Caco-2 (cell line): ENCODE measurements at regions not wholly inside any gene's neighbourhood (a gene's known extent, or its start where the extent isn't known, plus 50 kb on each side); places are given as distances from the start of the nearest gene placed in this dataset.

ENCODE experiments used
- BruUV-seq: library from RNA; stranded (reverse); fragments of 400-500 nt; replicated peaks from 2 replicates; lab custom pipeline; 2021; lab: Mats Ljungman, UMichigan
- CTCF ChIA-PET: fragments of 300-600 bp; sonication (Branson Sonifier 250); formaldehyde crosslinking; loops from one replicate; lab custom pipeline; 2022; ENCODE audit warnings: antibody characterized with exemption; lab: Charles Lee
- POLR2A ChIA-PET: fragments of 300-600 bp; sonication (Branson Sonifier 250); formaldehyde crosslinking; loops from one replicate; lab custom pipeline; 2022; ENCODE audit warnings: antibody characterized with exemption; lab: Charles Lee
- DNase-seq, 2 experiments: peaks; one replicate each; pipeline versions ENCODE4 v3.0.0 to v3.0.0-alpha.2; 2020 to 2022
- H3K27me3 ChIP-seq: replicated peaks from 2 replicates; pipeline ENCODE4 v1.6.0; 2011; ENCODE audit warnings: low read length; ENCODE audit not compliant: control insufficient read depth, insufficient read depth
- H3K36me3 ChIP-seq: 2 replicates; pipeline ENCODE4 v1.5.1; 2011; ENCODE audit warnings: low read length; ENCODE audit not compliant: control insufficient read depth, insufficient read depth
- H3K4me1 ChIP-seq: fragments of 250-450 bp; sonication (Bioruptor Pico); 2 replicates; pipeline ENCODE4 v1.5.1; 2020; ENCODE audit warnings: mild to moderate bottlenecking
- H3K4me3 ChIP-seq: 2 replicates; pipeline ENCODE4 v1.5.1; 2011; ENCODE audit warnings: low read depth, mild to moderate bottlenecking, control low read depth, low read length
- H3K9me3 ChIP-seq: fragments of 250-450 bp; sonication (Bioruptor Pico); 2 replicates; pipeline ENCODE4 v1.5.1; 2020; ENCODE audit warnings: mild to moderate bottlenecking, moderate library complexity
- H3K27ac Mint-ChIP-seq: one replicate; pipeline ENCODE4 v1.8.0; 2022; ENCODE audit warnings: mixed read lengths; ENCODE audit not compliant: unreplicated experiment
- H3K27me3 Mint-ChIP-seq: one replicate; pipeline ENCODE4 v1.8.0; 2022; ENCODE audit warnings: mixed read lengths; ENCODE audit not compliant: insufficient read depth, unreplicated experiment
- H3K36me3 Mint-ChIP-seq: one replicate; pipeline ENCODE4 v1.8.0; 2022; ENCODE audit warnings: mild to moderate bottlenecking, mixed read lengths; ENCODE audit not compliant: insufficient read depth, unreplicated experiment
- H3K4me1 Mint-ChIP-seq: one replicate; pipeline ENCODE4 v1.8.0; 2022; ENCODE audit warnings: low read depth, mixed read lengths; ENCODE audit not compliant: unreplicated experiment
- H3K4me3 Mint-ChIP-seq: one replicate; pipeline ENCODE4 v1.8.0; 2022; ENCODE audit warnings: mild to moderate bottlenecking, moderate library complexity, mixed read lengths; ENCODE audit not compliant: unreplicated experiment
- H3K9me3 Mint-ChIP-seq: one replicate; pipeline ENCODE4 v1.8.0; 2022; ENCODE audit warnings: mixed read lengths; ENCODE audit not compliant: unreplicated experiment
- intact Hi-C: fragments of 100-400 bp; cut with micrococcal nuclease; formaldehyde crosslinking; loops from one replicate; pipeline ENCODE4 v1.10.0; 2022; ENCODE audit not compliant: unreplicated experiment
- TF ChIP-seq, protein P1 (sequence below), 2 experiments: fragments of 200-600 bp in 1 of 2; IDR thresholded peaks; 1 replicate in 1 of 2; 2 replicates in 1 of 2; pipeline versions ENCODE4 v1.5.1 to v1.8.0; 2011 to 2022; ENCODE audit warnings: antibody characterized with exemption in 1 of 2, control low read depth in 1 of 2, inconsistent platforms in 1 of 2, low read depth in 1 of 2, low read length in 1 of 2, mild to moderate bottlenecking in 1 of 2, moderate library complexity in 1 of 2; ENCODE audit not compliant: insufficient read depth in 1 of 2, severe bottlenecking in 1 of 2, unreplicated experiment in 1 of 2

- intact Hi-C loops: no loop called here
- no peaks in the 10 kb centered on the region for H3K36me3 Mint-ChIP-seq
- ChIA-PET CTCF (no interaction called here), POLR2A (no interaction called here)
- H3K4me1 Mint-ChIP-seq: no peaks in the 10 kb centered on the region
- no peak overlapping the region for H3K4me3 Mint-ChIP-seq
- DNase-seq: no peak
- H3K4me1 ChIP-seq: no peaks in the 10 kb centered on the region
- H3K27ac Mint-ChIP-seq: no peak overlapping the region
- no peak overlapping the region for H3K4me3 ChIP-seq
- TF ChIP-seq, protein P1, sequence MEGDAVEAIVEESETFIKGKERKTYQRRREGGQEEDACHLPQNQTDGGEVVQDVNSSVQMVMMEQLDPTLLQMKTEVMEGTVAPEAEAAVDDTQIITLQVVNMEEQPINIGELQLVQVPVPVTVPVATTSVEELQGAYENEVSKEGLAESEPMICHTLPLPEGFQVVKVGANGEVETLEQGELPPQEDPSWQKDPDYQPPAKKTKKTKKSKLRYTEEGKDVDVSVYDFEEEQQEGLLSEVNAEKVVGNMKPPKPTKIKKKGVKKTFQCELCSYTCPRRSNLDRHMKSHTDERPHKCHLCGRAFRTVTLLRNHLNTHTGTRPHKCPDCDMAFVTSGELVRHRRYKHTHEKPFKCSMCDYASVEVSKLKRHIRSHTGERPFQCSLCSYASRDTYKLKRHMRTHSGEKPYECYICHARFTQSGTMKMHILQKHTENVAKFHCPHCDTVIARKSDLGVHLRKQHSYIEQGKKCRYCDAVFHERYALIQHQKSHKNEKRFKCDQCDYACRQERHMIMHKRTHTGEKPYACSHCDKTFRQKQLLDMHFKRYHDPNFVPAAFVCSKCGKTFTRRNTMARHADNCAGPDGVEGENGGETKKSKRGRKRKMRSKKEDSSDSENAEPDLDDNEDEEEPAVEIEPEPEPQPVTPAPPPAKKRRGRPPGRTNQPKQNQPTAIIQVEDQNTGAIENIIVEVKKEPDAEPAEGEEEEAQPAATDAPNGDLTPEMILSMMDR (IDR thresholded peaks at IDR 0.05; ENCODE audit: insufficient read depth in 1 of 2, low read depth in 1 of 2, low read length in 1 of 2, severe bottlenecking in 1 of 2, unreplicated experiment in 1 of 2): no peak
- peaks cover 14% of the 10 kb centered on the region for H3K9me3 Mint-ChIP-seq
- H3K27me3 Mint-ChIP-seq: no peaks in the 10 kb centered on the region
- H3K36me3 ChIP-seq: no peaks in the 10 kb centered on the region
- BruUV-seq: no TSS peak
- peaks cover 1% of the 10 kb centered on the region; the same call in 1 of the 2 replicates for H3K9me3 ChIP-seq
- no peaks in the 10 kb centered on the region for H3K27me3 ChIP-seq
These were observed 129.0 kb downstream of the ASCL1 start for GRCh38 chr12:103086471-103086870.

DNA sequence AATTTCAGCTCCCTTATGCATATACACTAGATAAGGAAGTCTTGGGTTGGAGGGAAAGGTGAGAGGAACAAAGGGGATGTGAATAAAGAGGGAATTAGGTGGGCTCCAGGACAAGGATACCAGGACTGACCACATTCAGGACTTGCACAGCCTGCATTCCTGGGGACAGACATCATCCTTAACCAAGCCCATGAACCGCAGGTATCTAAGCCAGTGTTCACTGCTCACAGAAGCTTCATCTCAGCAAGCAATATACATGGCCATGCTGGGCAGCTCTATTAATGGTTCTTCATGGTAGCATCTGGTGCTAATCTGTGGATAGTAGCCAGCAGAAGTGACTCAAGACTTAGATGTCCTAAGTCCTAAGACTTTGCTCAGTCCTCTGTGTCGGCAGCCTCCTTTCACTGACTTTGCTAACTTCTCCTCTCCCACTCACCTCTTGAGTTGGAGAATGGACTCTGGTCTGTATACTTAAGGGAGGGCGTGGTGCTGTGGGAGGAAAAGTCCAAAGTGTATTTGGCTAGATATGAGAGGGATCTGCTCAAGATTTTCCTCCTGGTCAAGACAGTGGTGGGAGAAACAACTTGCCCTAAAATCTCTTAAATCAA lies 136.1 kb downstream of the ASCL1 start:
- intact Hi-C loops: no loop called here
- peak; percentile 41 to 62 for DNase-seq
- BruUV-seq: no TSS peak
- ChIA-PET POLR2A (no interaction called here), CTCF (interaction anchor here (0.5 kb wide), 1 partner anchor 702 kb away, joined by 4 read pairs; no protein-coding TSS in a partner anchor)
- Histone ChIP-seq H3K36me3 (no peaks in the 10 kb centered on the region), H3K27me3 (no peaks in the 10 kb centered on the region), H3K4me1 (peaks cover 25% of the 10 kb centered on the region), H3K9me3 (no peaks in the 10 kb centered on the region), H3K4me3 (no peak overlapping the region)
- Mint-ChIP-seq H3K9me3 (peaks cover 19% of the 10 kb centered on the region), H3K4me3 (peak overlapping the region; percentile 7), H3K4me1 (peaks cover 26% of the 10 kb centered on the region), H3K27me3 (no peaks in the 10 kb centered on the region), H3K36me3 (peaks cover 5% of the 10 kb centered on the region), H3K27ac (peak overlapping the region; percentile 51)
- TF ChIP-seq, protein P1 (IDR thresholded peaks at IDR 0.05; ENCODE audit: insufficient read depth in 1 of 2, low read depth in 1 of 2, low read length in 1 of 2, severe bottlenecking in 1 of 2, unreplicated experiment in 1 of 2): no peak

DNA sequence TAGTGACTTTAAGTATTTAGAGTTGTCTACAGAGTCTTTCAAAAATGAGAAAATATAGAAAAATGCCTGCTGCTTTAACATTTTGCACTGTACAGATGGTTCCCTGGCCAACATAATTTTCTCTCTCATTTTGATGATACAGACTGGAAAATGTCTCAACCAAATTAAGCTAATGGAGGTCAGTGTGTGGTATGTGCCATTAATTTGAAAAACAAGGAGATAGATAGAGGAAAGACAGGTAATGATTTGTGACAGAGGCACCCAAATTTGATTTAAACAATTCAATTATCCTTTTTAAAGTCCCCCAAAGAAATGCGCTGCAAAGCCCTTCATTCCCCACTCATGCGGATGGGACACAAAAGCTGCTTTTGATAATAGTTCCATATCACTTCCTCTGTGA lies 140.0 kb downstream of the ASCL1 start:
- CTCF ChIA-PET: no interaction called here

More for the DNA sequence above, 140.0 kb downstream of the ASCL1 start:
- intact Hi-C loops: no loop called here
- no peak overlapping the region for H3K27ac Mint-ChIP-seq
- H3K9me3 Mint-ChIP-seq: peaks cover 29% of the 10 kb centered on the region
- TF ChIP-seq, protein P1 (IDR thresholded peaks at IDR 0.05; ENCODE audit: insufficient read depth in 1 of 2, low read depth in 1 of 2, low read length in 1 of 2, severe bottlenecking in 1 of 2, unreplicated experiment in 1 of 2): no peak
- H3K4me3 ChIP-seq: no peak overlapping the region
- POLR2A ChIA-PET: no interaction called here
- BruUV-seq: no TSS peak
- no peaks in the 10 kb centered on the region for H3K27me3 Mint-ChIP-seq
- H3K36me3 Mint-ChIP-seq: peaks cover 5% of the 10 kb centered on the region
- H3K4me1 ChIP-seq: peaks cover 22% of the 10 kb centered on the region
- no peaks in the 10 kb centered on the region for H3K9me3 ChIP-seq
- DNase-seq: no peak
- no peaks in the 10 kb centered on the region for H3K27me3 ChIP-seq
- H3K4me1 Mint-ChIP-seq: peaks cover 25% of the 10 kb centered on the region
- no peaks in the 10 kb centered on the region for H3K36me3 ChIP-seq
- no peak overlapping the region for H3K4me3 Mint-ChIP-seq
